MM.1S (cell line): ENCODE measurements at regions not wholly inside any gene's neighbourhood (a gene's known extent, or its start where the extent isn't known, plus 50 kb on each side); places are given as distances from the start of the nearest gene placed in this dataset.

Experiments used
- DNase-seq: peaks from one replicate; pipeline ENCODE4 v3.0.0-alpha.2; 2015
- H2AFZ ChIP-seq: fragments of 300-600 bp; sonication (generic); 2 replicates; pipeline ENCODE4 v1.6.0; 2016; ENCODE audit warnings: antibody characterized with exemption, low read length
- H3F3A ChIP-seq: fragments of 300-600 bp; sonication (generic); 2 replicates; pipeline ENCODE4 v1.6.1; 2016; ENCODE audit warnings: mild to moderate bottlenecking, antibody characterized with exemption, low read length, moderate library complexity, mixed read lengths; ENCODE audit not compliant: insufficient read depth
- H3K27ac ChIP-seq: fragments of 300-600 bp; sonication (generic); 2 replicates; pipeline ENCODE4 v1.5.1; 2016; ENCODE audit warnings: mild to moderate bottlenecking, low read length
- H3K27me3 ChIP-seq: fragments of 300-600 bp; sonication (generic); replicated peaks from 2 replicates; pipeline ENCODE4 v1.6.0; 2016; ENCODE audit warnings: low read length; ENCODE audit not compliant: insufficient read depth
- H3K36me3 ChIP-seq: fragments of 300-600 bp; sonication (generic); replicated peaks from 2 replicates; pipeline ENCODE4 v1.6.1; 2016; ENCODE audit warnings: mild to moderate bottlenecking, low read length, mixed read lengths; ENCODE audit not compliant: insufficient read depth
- H3K4me1 ChIP-seq: fragments of 300-600 bp; sonication (generic); 2 replicates; pipeline ENCODE4 v1.6.1; 2016; ENCODE audit warnings: low read length, mixed read lengths
- H3K4me2 ChIP-seq: fragments of 300-600 bp; sonication (generic); 2 replicates; pipeline ENCODE4 v1.6.0; 2016; ENCODE audit warnings: low read depth, low read length
- H3K4me3 ChIP-seq: fragments of 300-600 bp; sonication (generic); 2 replicates; pipeline ENCODE4 v1.5.1; 2016; ENCODE audit warnings: low read length, mixed read lengths
- H3K79me2 ChIP-seq: fragments of 300-600 bp; sonication (generic); 2 replicates; pipeline ENCODE4 v1.6.1; 2016; ENCODE audit warnings: mixed run types, low read length, mixed read lengths
- H3K9ac ChIP-seq: fragments of 300-600 bp; sonication (generic); 2 replicates; pipeline ENCODE4 v1.6.1; 2016; ENCODE audit warnings: low read length, mixed read lengths
- H3K9me2 ChIP-seq: fragments of 300-600 bp; sonication (generic); replicated peaks from 2 replicates; pipeline ENCODE4 v1.6.1; 2016; ENCODE audit warnings: mild to moderate bottlenecking, low read length, mixed read lengths; ENCODE audit not compliant: insufficient read depth
- H3K9me3 ChIP-seq: fragments of 300-600 bp; sonication (generic); replicated peaks from 2 replicates; pipeline ENCODE4 v1.6.1; 2016; ENCODE audit warnings: mild to moderate bottlenecking, low read length, mixed read lengths; ENCODE audit not compliant: insufficient read depth
- H4K20me1 ChIP-seq: fragments of 300-600 bp; sonication (generic); 2 replicates; pipeline ENCODE4 v1.6.1; 2016; ENCODE audit warnings: mild to moderate bottlenecking, low read length, moderate library complexity, mixed read lengths; ENCODE audit not compliant: insufficient read depth
- CTCF ChIP-seq: fragments of 300-600 bp; sonication (generic); IDR thresholded peaks from 2 replicates; pipeline ENCODE4 v1.5.1; 2016; ENCODE audit warnings: antibody characterized with exemption, low read length, mixed read lengths
- EZH2 ChIP-seq: fragments of 300-600 bp; sonication (generic); optimal IDR thresholded peaks from 2 replicates; pipeline ENCODE3; 2017; ENCODE audit warnings: low read depth, mild to moderate bottlenecking, antibody characterized with exemption, low read length, mixed read lengths
- EZH2phosphoT487 ChIP-seq: fragments of 300-600 bp; sonication (generic); IDR thresholded peaks from 2 replicates; pipeline ENCODE4 v1.6.1; 2018; ENCODE audit warnings: antibody characterized with exemption, low read length

- no peaks in the 10 kb centered on the region for H3K9me2 ChIP-seq
- no peak overlapping the region for H3K27ac ChIP-seq
- TF ChIP-seq CTCF (no peak), EZH2phosphoT487 (no peak), EZH2 (no peak)
- H3K4me2 ChIP-seq: no peak overlapping the region
- no peaks in the 10 kb centered on the region for H3K4me1 ChIP-seq
- no peaks in the 10 kb centered on the region for H4K20me1 ChIP-seq
- H2AFZ ChIP-seq: no peak overlapping the region
- no peaks in the 10 kb centered on the region for H3K27me3 ChIP-seq
- H3K9me3 ChIP-seq: no peaks in the 10 kb centered on the region
- no peaks in the 10 kb centered on the region for H3K79me2 ChIP-seq
- no peak overlapping the region for H3K4me3 ChIP-seq
- no peaks in the 10 kb centered on the region for H3F3A ChIP-seq
- DNase-seq: no peak
- H3K36me3 ChIP-seq: no peaks in the 10 kb centered on the region
- no peak overlapping the region for H3K9ac ChIP-seq
These were observed 90.1 kb upstream of the TNR start for GRCh38 chr1:175833502-175833901.

- no peak for TF ChIP-seq CTCF
- no peak for TF ChIP-seq EZH2phosphoT487
- no peak for TF ChIP-seq EZH2
These were observed 87.1 kb upstream of the TNR start for GRCh38 chr1:175830500-175830899.

GRCh38 chr1:175829845-175830244 lies 86.5 kb upstream of the TNR start:
- H3K9ac ChIP-seq: no peak overlapping the region
- TF ChIP-seq EZH2phosphoT487 (no peak), CTCF (no peak)
- no peaks in the 10 kb centered on the region for H3K4me1 ChIP-seq
- H3K36me3 ChIP-seq: no peaks in the 10 kb centered on the region
- no peaks in the 10 kb centered on the region for H3K27me3 ChIP-seq
- H3K27ac ChIP-seq: no peak overlapping the region
- no peak for DNase-seq
- H4K20me1 ChIP-seq: no peaks in the 10 kb centered on the region
- no peak overlapping the region for H3K4me2 ChIP-seq
- no peaks in the 10 kb centered on the region for H3K9me2 ChIP-seq
- no peak overlapping the region for H2AFZ ChIP-seq
- no peak overlapping the region for H3K4me3 ChIP-seq
- H3F3A ChIP-seq: no peaks in the 10 kb centered on the region
- H3K9me3 ChIP-seq: no peaks in the 10 kb centered on the region
- no peaks in the 10 kb centered on the region for H3K79me2 ChIP-seq

More at GRCh38 chr1:175830500-175830899, 87.1 kb upstream of the TNR start:
- no peaks in the 10 kb centered on the region for H3F3A ChIP-seq
- H3K9me2 ChIP-seq: no peaks in the 10 kb centered on the region
- no peaks in the 10 kb centered on the region for H3K9me3 ChIP-seq
- H3K9ac ChIP-seq: no peak overlapping the region
- no peak overlapping the region for H3K4me2 ChIP-seq
- H3K4me3 ChIP-seq: no peak overlapping the region
- no peak overlapping the region for H3K27ac ChIP-seq
- H3K4me1 ChIP-seq: no peaks in the 10 kb centered on the region
- no peaks in the 10 kb centered on the region for H3K79me2 ChIP-seq
- no peaks in the 10 kb centered on the region for H3K36me3 ChIP-seq
- no peak for DNase-seq
- no peak overlapping the region for H2AFZ ChIP-seq
- H4K20me1 ChIP-seq: no peaks in the 10 kb centered on the region
- H3K27me3 ChIP-seq: no peaks in the 10 kb centered on the region
